Pancreas (tissue), 10 donors: ENCODE measurements at regions not wholly inside any gene's neighbourhood (a gene's known extent, or its start where the extent isn't known, plus 50 kb on each side); places are given as distances from the start of the nearest gene placed in this dataset.
"Not testable (repeated sequence)": the region's sequence is repeated elsewhere in the genome, so short reads cannot be mapped to it uniquely, and the experiment has no call there.

Source experiments
- ATAC-seq, 4 donors: fragments of 200-7000 bp; cut with Tn5 transposase; one replicate each; pipeline versions ENCODE4 v1.8.0 to v1.9.1; 2020; ENCODE audit warnings: mild to moderate bottlenecking in 4 of 4, moderate library complexity in 4 of 4
- DNase-seq, 6 donors: peaks; one replicate each; pipeline ENCODE4 v3.0.0-alpha.2; 2020
- FAIRE-seq: peaks from 2 replicates; lab custom pipeline; 2012; peaks lifted over from hg19 to GRCh38; lab: Jason Lieb, UNC
- H3K27ac ChIP-seq, 4 donors: fragments of 200-600 bp; sonication (generic); 1 replicate in 3 of 4; 2 replicates in 1 of 4; pipeline versions ENCODE4 v1.5.0 to v1.8.0; 2020
- H3K27me3 ChIP-seq, 4 donors: fragments of 200-600 bp; one replicate each; pipeline ENCODE4 v1.8.0; 2021
- H3K36me3 ChIP-seq, 3 donors: fragments of 200-600 bp; sonication (generic) in 1 of 3; one replicate each; pipeline versions ENCODE4 v1.5.0 to v1.8.0; 2020 to 2021
- H3K4me1 ChIP-seq, 3 donors: fragments of 200-600 bp; one replicate each; pipeline ENCODE4 v1.8.0; 2021
- H3K4me3 ChIP-seq, 4 donors: fragments of 200-600 bp; sonication (generic) in 2 of 4; one replicate each; pipeline versions ENCODE4 v1.5.0 to v1.8.0; 2020 to 2021
- H3K9me3 ChIP-seq, 4 donors: fragments of 200-600 bp; one replicate each; pipeline ENCODE4 v1.8.0; 2021
- CTCF ChIP-seq, 4 donors: fragments of 200-600 bp; sonication (generic) in 3 of 4; IDR thresholded peaks; one replicate each; pipeline versions ENCODE4 v1.5.0 to v1.8.0; 2021; ENCODE audit warnings: antibody characterized with exemption in 4 of 4
- WGBS, 2 donors: extraction: QIAGEN DNeasy Blood & Tissue Kit; methylation state at CpG; one replicate each; pipeline ENCODE4 v1.1.7; 2013; 5-methylcytosine and 5-hydroxymethylcytosine counted together
- intact Hi-C, 3 donors: fragments of 100-400 bp; cut with DNase I; formaldehyde crosslinking; loops; one replicate each; pipeline versions ENCODE4 v1.11.1 to v1.14.2; 2022
- donor health status: healthy with polysubstance abuse.
- donor health status: DM: no; HTN: no; CAD: no; lungs with moderate emphysema.
- donor health status: DM: no; HTN: no; CAD: no.
- donor health status: control.
- donor health status: control.
- donor health status: Bipolar disorder and iron deficiency.
- donor health status: DM: yes; HTN: yes; CAD: no.
- donor health status: DM: no; HTN: no; CAD: no.
- donor health status: DM: no; HTN: no; CAD: no.
- donor health status: DM: yes; HTN: yes; CAD: no.

- H3K27me3 ChIP-seq, H3K36me3 ChIP-seq, FAIRE-seq, H3K4me3 ChIP-seq, H3K27ac ChIP-seq, H3K9me3 ChIP-seq, H3K4me1 ChIP-seq, DNase-seq, ATAC-seq, intact Hi-C loops: not testable (repeated sequence)
- WGBS, 2 donors = 77 to 81% methylated on average over 3 of the region's 3 CpGs
Observed at GRCh38 chr3:73155441-73155840, 94.0 kb downstream of the EBLN2 start.

DNA sequence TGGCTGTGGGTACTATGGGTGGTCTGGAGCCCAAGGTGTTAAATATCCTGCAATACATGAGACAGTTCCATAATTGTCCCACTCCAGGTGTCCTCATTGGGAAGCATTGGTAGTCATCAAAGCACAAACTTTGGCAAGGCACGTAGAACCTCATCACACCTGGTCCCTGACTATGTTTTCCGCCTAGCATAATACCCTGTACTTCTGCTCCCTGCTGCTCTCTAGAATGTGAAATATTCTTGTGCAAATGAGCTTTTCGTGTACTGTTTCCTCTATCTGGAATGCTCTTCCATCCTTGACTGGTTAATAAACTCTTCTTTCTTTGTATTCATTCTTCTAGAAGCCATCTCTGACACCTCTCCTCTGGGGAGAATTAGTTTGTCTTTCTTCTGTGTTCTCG lies 103.2 kb downstream of the EBLN2 start:
- no peaks in the 10 kb centered on the region for H3K9me3 ChIP-seq
- intact Hi-C loops = no loop called here
- FAIRE-seq = no peak
- TF ChIP-seq CTCF (IDR thresholded peaks at IDR 0.05) = no peak
- ATAC-seq = no peak
- no peak for DNase-seq
- no peak overlapping the region for H3K4me3 ChIP-seq
- no peak overlapping the region for H3K27ac ChIP-seq
- H3K36me3 ChIP-seq = no peaks in the 10 kb centered on the region
- WGBS, 2 donors = 85 to 93% methylated on average over 4 of the region's 4 CpGs
- no peaks in the 10 kb centered on the region for H3K4me1 ChIP-seq
- H3K27me3 ChIP-seq = no peaks in the 10 kb centered on the region

GRCh38 chr3:73175698-73176097 lies 114.2 kb downstream of the EBLN2 start:
- ATAC-seq (no peak), DNase-seq (no peak), FAIRE-seq (no peak)
- H3K27me3 ChIP-seq = no peaks in the 10 kb centered on the region
- no peaks in the 10 kb centered on the region for H3K9me3 ChIP-seq
- no peaks in the 10 kb centered on the region for H3K36me3 ChIP-seq
- no peak for TF ChIP-seq CTCF (IDR thresholded peaks at IDR 0.05)
- no peak overlapping the region for H3K27ac ChIP-seq
- intact Hi-C loops = no loop called here
- H3K4me1 ChIP-seq = no peaks in the 10 kb centered on the region
- H3K4me3 ChIP-seq = no peak overlapping the region
- WGBS, 2 donors = 92 to 97% methylated on average over 1 of the region's 1 CpG

DNA sequence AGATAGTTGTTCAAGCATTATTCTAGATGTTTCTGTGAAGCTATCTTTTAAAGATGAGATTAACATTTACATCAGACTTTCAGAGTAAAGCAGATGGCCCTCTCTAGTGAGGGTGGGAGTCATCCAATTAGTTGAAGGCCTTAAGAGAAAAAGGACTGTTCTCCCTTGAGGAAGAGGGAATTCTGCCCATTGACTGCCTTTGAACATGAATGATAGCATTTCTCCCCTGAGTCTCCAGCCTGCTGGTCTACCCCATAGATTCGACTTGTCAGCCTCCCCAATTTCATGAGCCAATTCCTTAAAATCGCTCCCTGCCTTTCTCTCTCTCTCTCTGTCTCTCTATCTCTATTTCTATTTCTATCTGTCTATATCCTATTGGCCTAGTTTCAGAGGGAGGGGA lies 115.5 kb downstream of the EBLN2 start:
- no peak overlapping the region for H3K4me3 ChIP-seq
- ATAC-seq (no peak), DNase-seq (no peak), FAIRE-seq (no peak)
- no peak for TF ChIP-seq CTCF (IDR thresholded peaks at IDR 0.05)
- H3K36me3 ChIP-seq = no peaks in the 10 kb centered on the region
- H3K9me3 ChIP-seq = no peaks in the 10 kb centered on the region
- intact Hi-C loops = no loop called here
- H3K27ac ChIP-seq = no peak overlapping the region
- no peaks in the 10 kb centered on the region for H3K27me3 ChIP-seq
- WGBS, 2 donors = 90 to 91% methylated on average over 2 of the region's 2 CpGs
- no peaks in the 10 kb centered on the region for H3K4me1 ChIP-seq

GRCh38 chr3:73177827-73178226 lies 116.4 kb downstream of the EBLN2 start:
- Histone ChIP-seq H3K27me3 (no peaks in the 10 kb centered on the region), H3K27ac (no peak overlapping the region), H3K4me1 (no peaks in the 10 kb centered on the region), H3K9me3 (no peaks in the 10 kb centered on the region), H3K4me3 (no peak overlapping the region), H3K36me3 (no peaks in the 10 kb centered on the region)
- TF ChIP-seq CTCF (IDR thresholded peaks at IDR 0.05) = no peak
- WGBS, 2 donors = 78 to 88% methylated on average over 1 of the region's 1 CpG
- intact Hi-C loops = no loop called here
- peak in 1 of 4 donors; percentile 14 for ATAC-seq
- no peak for FAIRE-seq
- no peak for DNase-seq

DNA sequence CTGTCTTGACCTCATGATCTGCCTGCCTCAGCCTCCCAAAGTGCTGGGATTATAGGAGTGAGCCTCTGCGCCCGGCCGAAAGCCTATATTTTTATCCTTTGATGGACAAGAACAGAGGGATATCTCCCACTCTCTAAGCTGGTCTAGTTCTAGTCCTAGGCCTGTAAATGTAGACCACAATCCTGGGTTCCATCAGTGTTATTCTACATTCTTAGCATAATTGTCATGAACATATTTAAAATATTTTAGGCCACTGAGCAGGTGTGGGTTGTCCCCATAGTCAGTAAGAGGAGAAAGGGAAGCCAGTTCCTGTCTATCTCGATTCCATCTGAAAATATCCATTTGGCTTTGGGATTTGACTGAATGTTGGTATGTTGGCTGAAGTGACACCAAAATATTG lies 118.1 kb downstream of the EBLN2 start:
- H3K4me3 ChIP-seq = no peak overlapping the region
- FAIRE-seq (no peak), DNase-seq (no peak), ATAC-seq (no peak)
- whole genome bisulfite sequencing, 2 donors = 91 to 92% methylated on average over 4 of the region's 4 CpGs
- TF ChIP-seq CTCF (IDR thresholded peaks at IDR 0.05) = no peak
- H3K36me3 ChIP-seq = no peaks in the 10 kb centered on the region
- no peaks in the 10 kb centered on the region for H3K9me3 ChIP-seq
- no peaks in the 10 kb centered on the region for H3K4me1 ChIP-seq
- H3K27ac ChIP-seq = no peak overlapping the region
- intact Hi-C loops = no loop called here
- H3K27me3 ChIP-seq = no peaks in the 10 kb centered on the region
